DOHH2 (cell line): ENCODE measurements at regions not wholly inside any gene's neighbourhood (a gene's known extent, or its start where the extent isn't known, plus 50 kb on each side); places are given as distances from the start of the nearest gene placed in this dataset.

Experiments
- EZH2phosphoT487 ChIP-seq: fragments of 200-600 bp; sonication (generic); IDR thresholded peaks from 2 replicates; pipeline ENCODE4 v1.6.1; 2017; ENCODE audit warnings: borderline replicate concordance, mild to moderate bottlenecking, antibody characterized with exemption, low read length, moderate library complexity, mixed read lengths
- TF ChIP-seq, protein P1 (sequence below): fragments of 200-600 bp; sonication (generic); IDR thresholded peaks from one replicate; pipeline ENCODE4 v1.5.1; 2014; ENCODE audit warnings: antibody characterized with exemption, mild to moderate bottlenecking, low read depth, low read length; ENCODE audit not compliant: poor library complexity, severe bottlenecking

DNA sequence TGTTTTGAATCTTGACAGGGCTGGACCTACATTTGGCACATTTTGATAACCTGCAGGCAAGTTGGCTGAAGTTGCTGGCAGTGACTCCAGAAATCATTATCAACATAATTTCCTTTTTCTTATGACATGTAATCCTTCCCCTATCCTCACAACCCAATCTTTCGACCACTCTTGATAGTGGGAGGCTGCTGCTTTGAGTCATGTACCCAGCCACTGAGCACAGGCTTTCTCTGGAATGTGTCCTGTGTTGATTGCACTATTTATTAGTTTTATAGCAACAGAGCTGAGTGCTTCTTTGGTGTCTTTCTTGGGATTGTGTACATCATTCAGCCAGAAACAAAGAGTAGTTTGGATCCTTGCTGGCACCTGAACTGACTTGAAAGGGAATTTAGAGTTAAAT lies 183.1 kb upstream of the LEF1 start:
- TF ChIP-seq EZH2phosphoT487 = no peak
- TF ChIP-seq, protein P1, sequence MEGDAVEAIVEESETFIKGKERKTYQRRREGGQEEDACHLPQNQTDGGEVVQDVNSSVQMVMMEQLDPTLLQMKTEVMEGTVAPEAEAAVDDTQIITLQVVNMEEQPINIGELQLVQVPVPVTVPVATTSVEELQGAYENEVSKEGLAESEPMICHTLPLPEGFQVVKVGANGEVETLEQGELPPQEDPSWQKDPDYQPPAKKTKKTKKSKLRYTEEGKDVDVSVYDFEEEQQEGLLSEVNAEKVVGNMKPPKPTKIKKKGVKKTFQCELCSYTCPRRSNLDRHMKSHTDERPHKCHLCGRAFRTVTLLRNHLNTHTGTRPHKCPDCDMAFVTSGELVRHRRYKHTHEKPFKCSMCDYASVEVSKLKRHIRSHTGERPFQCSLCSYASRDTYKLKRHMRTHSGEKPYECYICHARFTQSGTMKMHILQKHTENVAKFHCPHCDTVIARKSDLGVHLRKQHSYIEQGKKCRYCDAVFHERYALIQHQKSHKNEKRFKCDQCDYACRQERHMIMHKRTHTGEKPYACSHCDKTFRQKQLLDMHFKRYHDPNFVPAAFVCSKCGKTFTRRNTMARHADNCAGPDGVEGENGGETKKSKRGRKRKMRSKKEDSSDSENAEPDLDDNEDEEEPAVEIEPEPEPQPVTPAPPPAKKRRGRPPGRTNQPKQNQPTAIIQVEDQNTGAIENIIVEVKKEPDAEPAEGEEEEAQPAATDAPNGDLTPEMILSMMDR = no peak
